Endothelial cell of umbilical vein (primary cell): ENCODE measurements at regions not wholly inside any gene's neighbourhood (a gene's known extent, or its start where the extent isn't known, plus 50 kb on each side); places are given as distances from the start of the nearest gene placed in this dataset.

Source experiments
- BruUV-seq: library from RNA; stranded (reverse); fragments of 400-500 nt; replicated peaks from 2 replicates; lab custom pipeline; 2021; lab: Mats Ljungman, UMichigan
- CTCF ChIA-PET: fragments of 300-600, 350-600 bp; sonication (Branson Sonifier 250); formaldehyde crosslinking; loops from one replicate; lab custom pipeline; 2021; ENCODE audit warnings: antibody characterized with exemption, inconsistent platforms; lab: Charles Lee
- POLR2A ChIA-PET: fragments of 300-600, 350-600 bp; sonication (Branson Sonifier 250); formaldehyde crosslinking; loops from one replicate; lab custom pipeline; 2021; ENCODE audit warnings: antibody characterized with exemption, inconsistent platforms; lab: Charles Lee
- DNase-seq: peaks from one replicate; pipeline ENCODE4 v3.0.0-alpha.2; 2011; ENCODE audit warnings: low read depth, low spot score
- FAIRE-seq: peaks from 2 replicates; lab custom pipeline; 2011; peaks lifted over from hg19 to GRCh38; lab: Jason Lieb, UNC
- H2AFZ ChIP-seq: 2 replicates; pipeline ENCODE4 v1.6.0; 2012; ENCODE audit warnings: low read depth, low read length, control low read depth, inconsistent platforms
- H3K27ac ChIP-seq: 2 replicates; pipeline ENCODE4 v1.5.1; 2011; ENCODE audit warnings: low read depth, mild to moderate bottlenecking, control low read depth, low read length, moderate library complexity; ENCODE audit not compliant: insufficient read depth
- H3K27me3 ChIP-seq, 2 experiments: 2 replicates each; pipeline versions ENCODE4 v1.6.0 to v1.6.1; 2011; ENCODE audit warnings: low read length in 2 of 2, mixed read lengths in 1 of 2; ENCODE audit not compliant: control insufficient read depth in 2 of 2, insufficient read depth in 2 of 2
- H3K36me3 ChIP-seq, 2 experiments: 2 replicates in 1 of 2; 3 replicates in 1 of 2; pipeline ENCODE4 v1.5.1; 2011; ENCODE audit warnings: low read length in 2 of 2, mild to moderate bottlenecking in 1 of 2, moderate library complexity in 1 of 2; ENCODE audit not compliant: control insufficient read depth in 2 of 2, insufficient read depth in 2 of 2; ENCODE audit errors: extremely low read depth in 1 of 2
- H3K4me1 ChIP-seq: 3 replicates; pipeline ENCODE4 v1.5.1; 2011; ENCODE audit warnings: mild to moderate bottlenecking, low read length; ENCODE audit not compliant: control insufficient read depth, insufficient read depth; ENCODE audit errors: extremely low read depth
- H3K4me2 ChIP-seq: 2 replicates; pipeline ENCODE4 v1.6.1; 2011; ENCODE audit warnings: low read length, control low read depth, mixed read lengths; ENCODE audit not compliant: insufficient read depth
- H3K4me3 ChIP-seq, 3 experiments: fragments of 200-600 bp in 1 of 3; sonication (generic), shearing (Covaris generic) in 1 of 3; replicated peaks in 1 of 3; 2 replicates each; pipeline ENCODE4 v1.5.1; 2011 to 2016; ENCODE audit warnings: control low read depth in 3 of 3, low read length in 3 of 3, mild to moderate bottlenecking in 2 of 3, inconsistent platforms in 1 of 3, low read depth in 1 of 3, moderate library complexity in 1 of 3; ENCODE audit not compliant: insufficient read depth in 1 of 3
- H3K79me2 ChIP-seq: 2 replicates; pipeline ENCODE4 v1.6.0; 2012; ENCODE audit warnings: low read length, inconsistent platforms; ENCODE audit not compliant: control insufficient read depth, insufficient read depth
- H3K9ac ChIP-seq: replicated peaks from 2 replicates; pipeline ENCODE3; 2011; ENCODE audit warnings: low read length, control low read depth; ENCODE audit not compliant: insufficient read depth; ENCODE audit errors: extremely low read depth
- H3K9me1 ChIP-seq: replicated peaks from 3 replicates; pipeline ENCODE4 v1.6.0; 2011; ENCODE audit warnings: mild to moderate bottlenecking, low read length; ENCODE audit not compliant: control insufficient read depth, insufficient read depth; ENCODE audit errors: extremely low read depth
- H3K9me3 ChIP-seq: replicated peaks from 2 replicates; pipeline ENCODE4 v1.5.1; 2012; ENCODE audit warnings: low read length, inconsistent platforms; ENCODE audit not compliant: control insufficient read depth, insufficient read depth
- H4K20me1 ChIP-seq: replicated peaks from 2 replicates; pipeline ENCODE3; 2011; ENCODE audit warnings: mild to moderate bottlenecking, low read length; ENCODE audit not compliant: control insufficient read depth, insufficient read depth; ENCODE audit errors: extremely low read depth
- EZH2 ChIP-seq: IDR thresholded peaks from 2 replicates; pipeline ENCODE4 v1.6.1; 2012; ENCODE audit warnings: borderline replicate concordance, low read depth, mild to moderate bottlenecking, moderate library complexity, low read length, inconsistent platforms; ENCODE audit not compliant: severe bottlenecking
- FOS ChIP-seq: IDR thresholded peaks from 2 replicates; pipeline ENCODE4 v1.6.1; 2011; ENCODE audit warnings: mild to moderate bottlenecking, low read length, moderate library complexity, borderline replicate concordance; ENCODE audit not compliant: insufficient read depth
- GATA2 ChIP-seq: IDR thresholded peaks from 2 replicates; pipeline ENCODE4 v1.7.0; 2011; ENCODE audit warnings: low read depth, mild to moderate bottlenecking, moderate library complexity, mixed read lengths, low read length; ENCODE audit not compliant: insufficient read length, insufficient read depth
- JUN ChIP-seq: IDR thresholded peaks from 2 replicates; pipeline ENCODE4 v1.6.1; 2011; ENCODE audit warnings: borderline replicate concordance, low read depth; ENCODE audit not compliant: insufficient read length, insufficient read depth
- MAX ChIP-seq: IDR thresholded peaks from 2 replicates; pipeline ENCODE4 v1.6.1; 2011; ENCODE audit not compliant: insufficient read depth, insufficient read length
- MYC ChIP-seq: IDR thresholded peaks from one replicate; pipeline ENCODE4 v1.6.1; 2011; ENCODE audit warnings: mild to moderate bottlenecking, low read depth, low read length
- POLR2A ChIP-seq: IDR thresholded peaks from 2 replicates; pipeline ENCODE4 v1.6.1; 2012; ENCODE audit warnings: low read depth, mild to moderate bottlenecking, control low read depth, low read length
- POLR2AphosphoS5 ChIP-seq: IDR thresholded peaks from 2 replicates; pipeline ENCODE4 v1.6.1; 2012; ENCODE audit warnings: low read depth, mild to moderate bottlenecking, control low read depth, low read length, moderate library complexity; ENCODE audit not compliant: insufficient read depth
- dilution Hi-C: fragments of 300-500 bp; cut with MboI; formaldehyde crosslinking; loops from one replicate; pipeline ENCODE4 v1.15.0; 2019; ENCODE audit warnings: low sequenced_read_pairs; ENCODE audit not compliant: extremely low pct_ligation_motif_present
- intact Hi-C: fragments of 100-400 bp; cut with micrococcal nuclease; formaldehyde crosslinking; loops from one replicate; pipeline ENCODE4 v1.10.0; 2022
- TF ChIP-seq, protein P1 (sequence below), 2 donors: IDR thresholded peaks; 1 replicate in 1 of 2; 2 replicates in 1 of 2; pipeline ENCODE4 v1.5.1; 2011; ENCODE audit warnings: low read length in 2 of 2, mild to moderate bottlenecking in 2 of 2, moderate library complexity in 2 of 2, control low read depth in 1 of 2, inconsistent platforms in 1 of 2, low read depth in 1 of 2; ENCODE audit not compliant: insufficient read depth in 1 of 2; ENCODE audit errors: extremely low read depth in 1 of 2

DNA sequence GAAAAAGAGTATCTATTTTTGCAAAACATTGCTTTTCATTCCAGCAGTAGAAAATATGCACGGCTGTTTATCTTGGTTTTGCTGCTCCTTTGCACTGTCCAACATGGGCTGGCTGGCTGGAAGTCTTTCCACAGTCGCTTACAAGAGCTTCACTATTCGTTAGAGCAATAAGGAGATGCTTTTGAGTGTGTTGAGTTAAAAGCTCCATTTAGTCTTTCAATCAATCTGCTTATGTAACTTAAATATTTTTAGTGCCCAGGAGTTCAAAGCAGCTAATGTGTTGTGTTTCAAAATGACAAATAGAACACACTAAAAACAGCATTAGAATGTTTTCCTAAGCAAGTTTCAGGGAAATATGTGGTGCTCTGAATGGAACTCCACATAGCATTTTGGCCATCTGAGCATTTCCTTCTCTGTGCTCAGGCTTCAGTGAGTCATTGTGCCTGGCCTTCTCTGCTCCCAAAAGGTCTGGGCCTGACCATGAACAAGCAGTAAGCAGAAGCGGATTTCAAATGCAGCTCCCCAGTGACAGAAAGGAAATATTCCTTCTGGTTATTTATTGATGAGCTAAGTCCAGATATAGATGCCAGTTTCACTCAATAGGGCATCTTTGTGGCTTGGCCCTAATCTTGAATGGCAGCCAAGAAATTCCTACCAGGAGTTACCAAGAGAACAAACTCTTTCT lies 580.3 kb downstream of the TENT5A start:
- FAIRE-seq = no peak
- no peak overlapping the region for H3K27ac ChIP-seq
- no peaks in the 10 kb centered on the region for H3K9me3 ChIP-seq
- DNase-seq = peak; percentile 28
- no TSS peak for BruUV-seq
- H3K36me3 ChIP-seq = no peaks in the 10 kb centered on the region
- H3K79me2 ChIP-seq = no peaks in the 10 kb centered on the region
- no peaks in the 10 kb centered on the region for H3K9me1 ChIP-seq
- dilution Hi-C loops = no loop called here
- H4K20me1 ChIP-seq = no peaks in the 10 kb centered on the region
- intact Hi-C loops = no loop called here
- ChIA-PET POLR2A (no interaction called here), CTCF (interaction anchor here (1.4 kb wide), 1 partner anchor 12 kb away, joined by 6 read pairs; no protein-coding TSS in a partner anchor)
- no peaks in the 10 kb centered on the region for H3K27me3 ChIP-seq
- no peak overlapping the region for H3K4me2 ChIP-seq
- no peak overlapping the region for H3K9ac ChIP-seq
- H3K4me3 ChIP-seq = no peak overlapping the region
- H3K4me1 ChIP-seq = no peaks in the 10 kb centered on the region
- no peak overlapping the region for H2AFZ ChIP-seq
- TF ChIP-seq MAX (no peak), JUN (no peak), FOS (no peak), EZH2 (no peak), GATA2 (no peak), POLR2A (no peak), POLR2AphosphoS5 (no peak), MYC (no peak)
- TF ChIP-seq, protein P1, sequence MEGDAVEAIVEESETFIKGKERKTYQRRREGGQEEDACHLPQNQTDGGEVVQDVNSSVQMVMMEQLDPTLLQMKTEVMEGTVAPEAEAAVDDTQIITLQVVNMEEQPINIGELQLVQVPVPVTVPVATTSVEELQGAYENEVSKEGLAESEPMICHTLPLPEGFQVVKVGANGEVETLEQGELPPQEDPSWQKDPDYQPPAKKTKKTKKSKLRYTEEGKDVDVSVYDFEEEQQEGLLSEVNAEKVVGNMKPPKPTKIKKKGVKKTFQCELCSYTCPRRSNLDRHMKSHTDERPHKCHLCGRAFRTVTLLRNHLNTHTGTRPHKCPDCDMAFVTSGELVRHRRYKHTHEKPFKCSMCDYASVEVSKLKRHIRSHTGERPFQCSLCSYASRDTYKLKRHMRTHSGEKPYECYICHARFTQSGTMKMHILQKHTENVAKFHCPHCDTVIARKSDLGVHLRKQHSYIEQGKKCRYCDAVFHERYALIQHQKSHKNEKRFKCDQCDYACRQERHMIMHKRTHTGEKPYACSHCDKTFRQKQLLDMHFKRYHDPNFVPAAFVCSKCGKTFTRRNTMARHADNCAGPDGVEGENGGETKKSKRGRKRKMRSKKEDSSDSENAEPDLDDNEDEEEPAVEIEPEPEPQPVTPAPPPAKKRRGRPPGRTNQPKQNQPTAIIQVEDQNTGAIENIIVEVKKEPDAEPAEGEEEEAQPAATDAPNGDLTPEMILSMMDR (IDR thresholded peaks at IDR 0.05; ENCODE audit: extremely low read depth in 1 of 2, insufficient read depth in 1 of 2, low read depth in 1 of 2, low read length in 2 of 2) = no peak
